Transverse colon (tissue), 4 donors: ENCODE measurements at regions not wholly inside any gene's neighbourhood (a gene's known extent, or its start where the extent isn't known, plus 50 kb on each side); places are given as distances from the start of the nearest gene placed in this dataset.
"Not testable (repeated sequence)": the region's sequence is repeated elsewhere in the genome, so short reads cannot be mapped to it uniquely, and the experiment has no call there.

ENCODE experiments used
- DNase-seq: peaks from one replicate; pipeline ENCODE4 v3.0.0-alpha.2; 2019
- H3K27ac ChIP-seq, 4 donors: fragments of 200-600 bp; sonication (generic); 2 replicates each; pipeline ENCODE4 v1.5.1; 2016 to 2018; ENCODE audit warnings: inconsistent platforms in 4 of 4
- H3K27me3 ChIP-seq: fragments of 200-600 bp; sonication (generic); 2 replicates; pipeline ENCODE4 v1.5.1; 2017; ENCODE audit warnings: inconsistent platforms
- H3K36me3 ChIP-seq, 4 donors: fragments of 200-600 bp; sonication (generic); 2 replicates each; pipeline ENCODE4 v1.5.1; 2017 to 2019; ENCODE audit warnings: inconsistent platforms in 4 of 4
- H3K4me1 ChIP-seq, 4 donors: fragments of 200-600 bp; sonication (generic); 2 replicates each; pipeline ENCODE4 v1.5.1; 2017 to 2020; ENCODE audit warnings: inconsistent platforms in 4 of 4
- H3K4me3 ChIP-seq, 4 donors: fragments of 200-600 bp; sonication (generic); 1 replicate in 1 of 4; 2 replicates in 3 of 4; pipeline versions ENCODE4 v1.5.1 to v1.6.1; 2017 to 2019; ENCODE audit warnings: inconsistent platforms in 4 of 4
- H3K9me3 ChIP-seq, 2 donors: fragments of 200-600 bp; sonication (generic); 2 replicates each; pipeline ENCODE4 v1.5.1; 2017 to 2019; ENCODE audit warnings: inconsistent platforms in 2 of 2
- EP300 ChIP-seq: sonication (generic); formaldehyde crosslinking; IDR thresholded peaks from one replicate; pipeline ENCODE4 v1.6.1; 2017; ENCODE audit warnings: antibody characterized with exemption, low read depth
- POLR2A ChIP-seq: fragments of 450-650 bp; IDR thresholded peaks from one replicate; pipeline ENCODE4 v1.6.1; 2016; ENCODE audit warnings: antibody characterized with exemption, mild to moderate bottlenecking, moderate library complexity
- POLR2AphosphoS5 ChIP-seq, 3 donors: sonication (generic); formaldehyde crosslinking; IDR thresholded peaks; one replicate each; pipeline ENCODE4 v1.6.1; 2016; ENCODE audit warnings: antibody characterized with exemption in 3 of 3
- WGBS, 2 donors: methylation state at CpG; one replicate each; pipeline ENCODE4 v1.1.5; 2018; ENCODE audit warnings: low coverage in 1 of 2; 5-methylcytosine and 5-hydroxymethylcytosine counted together
- in situ Hi-C, 4 donors: fragments of 200-750 bp; cut with MboI; loops; one replicate each; pipeline versions ENCODE4 v1.15.0 to v1.15.1; 2017; ENCODE audit warnings: low sequenced_read_pairs in 3 of 4, low pct_ligation_motif_present in 1 of 4, low pct_unique_long_range_greater_than_20kb in 1 of 4
- intact Hi-C: fragments of 100-400 bp; cut with DNase I; formaldehyde crosslinking; loops from one replicate; pipeline ENCODE4 v1.15.1; 2023; ENCODE audit warnings: low total_unique reads
- TF ChIP-seq, protein P1 (sequence below), 5 experiments: fragments of 200-600 bp in 3 of 5; fragments of 450-650 bp in 2 of 5; sonication (generic) in 3 of 5; IDR thresholded peaks; 1 replicate in 2 of 5; 2 replicates in 3 of 5; pipeline ENCODE4 v1.5.1; 2016 to 2017; ENCODE audit warnings: antibody characterized with exemption in 5 of 5, inconsistent platforms in 3 of 5, mild to moderate bottlenecking in 2 of 5, moderate library complexity in 1 of 5

DNA sequence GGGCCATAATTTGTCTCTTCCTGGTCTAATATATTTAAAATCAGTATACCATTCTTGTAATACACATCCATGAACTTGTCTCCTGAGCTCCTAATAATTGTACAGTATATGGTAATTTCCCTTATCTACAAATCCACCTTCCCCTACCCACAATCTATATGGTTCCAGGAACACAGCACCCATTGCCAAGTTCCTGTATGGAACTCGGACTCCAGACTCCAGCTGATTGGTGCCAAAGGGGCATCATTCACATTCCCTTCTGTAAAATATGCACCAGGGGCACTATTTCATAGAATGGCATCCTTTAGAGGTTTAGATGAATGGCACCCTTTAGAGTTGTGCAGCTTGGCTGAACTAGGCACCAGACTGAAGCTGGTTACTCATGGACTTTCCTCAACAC, 58.8 kb upstream of the ZSWIM5 start:
- no peaks in the 10 kb centered on the region for H3K36me3 ChIP-seq
- H3K9me3 ChIP-seq, result no peaks in the 10 kb centered on the region
- WGBS, 2 donors, result 41% methylated on average over 1 of the region's 1 CpG; no CpG with 5 or more reads in 1 of the 2 donors
- intact Hi-C loops, result no loop called here
- in situ Hi-C loops, result no loop called here
- H3K27ac ChIP-seq, result peak overlapping the region in 3 of 4 donors; percentile 73 to 87 (median 84)
- DNase-seq, result no peak
- H3K27me3 ChIP-seq, result no peaks in the 10 kb centered on the region
- peaks cover 11 to 26% (median 18%) of the 10 kb centered on the region in 4 donors for H3K4me1 ChIP-seq
- TF ChIP-seq POLR2A, result no peak
- TF ChIP-seq EP300, result no peak
- no peak for TF ChIP-seq POLR2AphosphoS5 (IDR thresholded peaks at IDR 0.05)
- TF ChIP-seq, protein P1, sequence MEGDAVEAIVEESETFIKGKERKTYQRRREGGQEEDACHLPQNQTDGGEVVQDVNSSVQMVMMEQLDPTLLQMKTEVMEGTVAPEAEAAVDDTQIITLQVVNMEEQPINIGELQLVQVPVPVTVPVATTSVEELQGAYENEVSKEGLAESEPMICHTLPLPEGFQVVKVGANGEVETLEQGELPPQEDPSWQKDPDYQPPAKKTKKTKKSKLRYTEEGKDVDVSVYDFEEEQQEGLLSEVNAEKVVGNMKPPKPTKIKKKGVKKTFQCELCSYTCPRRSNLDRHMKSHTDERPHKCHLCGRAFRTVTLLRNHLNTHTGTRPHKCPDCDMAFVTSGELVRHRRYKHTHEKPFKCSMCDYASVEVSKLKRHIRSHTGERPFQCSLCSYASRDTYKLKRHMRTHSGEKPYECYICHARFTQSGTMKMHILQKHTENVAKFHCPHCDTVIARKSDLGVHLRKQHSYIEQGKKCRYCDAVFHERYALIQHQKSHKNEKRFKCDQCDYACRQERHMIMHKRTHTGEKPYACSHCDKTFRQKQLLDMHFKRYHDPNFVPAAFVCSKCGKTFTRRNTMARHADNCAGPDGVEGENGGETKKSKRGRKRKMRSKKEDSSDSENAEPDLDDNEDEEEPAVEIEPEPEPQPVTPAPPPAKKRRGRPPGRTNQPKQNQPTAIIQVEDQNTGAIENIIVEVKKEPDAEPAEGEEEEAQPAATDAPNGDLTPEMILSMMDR (IDR thresholded peaks at IDR 0.05), result no peak
- H3K4me3 ChIP-seq, result no peak overlapping the region

DNA sequence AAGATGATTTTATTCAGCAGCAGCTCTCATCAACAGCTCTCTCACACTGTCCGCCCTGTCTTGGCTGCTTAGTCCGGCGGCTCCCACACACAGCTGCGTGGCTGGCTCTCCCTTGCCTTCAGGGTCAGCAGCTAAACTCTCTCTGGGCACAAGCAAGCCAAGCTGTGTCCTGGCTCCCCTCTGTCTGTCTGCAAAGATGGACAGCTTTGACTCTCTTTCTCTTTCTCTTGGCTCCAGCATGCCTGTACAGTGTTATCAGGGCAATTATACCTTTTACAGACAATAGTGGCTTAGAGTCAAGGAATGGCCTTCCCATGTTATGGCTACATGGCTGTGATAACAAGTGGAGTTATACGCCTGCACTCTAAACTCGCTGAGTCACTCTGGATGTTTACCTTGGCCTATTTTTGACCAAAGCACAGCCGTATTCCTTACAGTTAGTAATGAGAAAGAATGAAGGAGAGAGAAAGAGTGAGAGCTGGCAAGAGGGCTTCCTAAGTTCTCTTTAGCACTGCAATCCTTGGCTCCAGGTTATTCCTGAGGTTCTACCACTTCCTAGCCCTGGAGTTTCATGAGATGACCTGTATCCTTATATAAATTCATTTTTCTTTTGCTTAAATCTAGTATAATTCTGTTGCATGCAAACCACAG, 59.9 kb upstream of the ZSWIM5 start:
- TF ChIP-seq POLR2AphosphoS5 (IDR thresholded peaks at IDR 0.05), result peak in 1 of 3 donors; percentile 63
- TF ChIP-seq, protein P1 (IDR thresholded peaks at IDR 0.05), result no peak
- WGBS, 2 donors, result 20 to 37% methylated on average over 2 to 7 of the region's 7 CpGs
- H3K4me1 ChIP-seq, result peaks cover 11 to 26% (median 18%) of the 10 kb centered on the region in 4 donors
- H3K36me3 ChIP-seq, result no peaks in the 10 kb centered on the region
- no peak overlapping the region for H3K4me3 ChIP-seq
- no peaks in the 10 kb centered on the region for H3K27me3 ChIP-seq
- intact Hi-C loops, result no loop called here
- H3K27ac ChIP-seq, result peak overlapping the region; percentile 73 to 87 (median 79)
- in situ Hi-C loops, result no loop called here
- H3K9me3 ChIP-seq, result no peaks in the 10 kb centered on the region
- peak; percentile 45 for DNase-seq

DNA sequence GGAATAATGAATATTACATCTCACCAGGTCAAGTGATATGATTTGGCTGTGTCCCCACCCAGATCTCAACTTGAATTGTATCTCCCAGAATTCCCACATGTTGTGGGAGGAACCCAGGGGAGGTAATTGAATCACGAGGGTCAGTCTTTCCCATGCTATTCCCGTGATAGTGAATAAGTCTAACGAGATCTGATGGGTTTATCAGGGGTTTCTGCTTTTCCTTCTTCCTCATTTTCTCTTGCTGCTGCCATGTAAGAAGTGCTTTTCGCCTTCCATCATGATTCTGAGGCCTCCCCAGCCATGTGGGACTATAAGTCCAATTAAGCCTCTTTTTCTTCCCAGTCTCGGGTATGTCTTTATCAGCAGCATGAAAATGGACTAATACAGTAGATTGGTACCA, 58.4 kb upstream of the HPDL start:
- H3K4me3 ChIP-seq, H3K27me3 ChIP-seq, DNase-seq, intact Hi-C loops, H3K9me3 ChIP-seq, H3K36me3 ChIP-seq, in situ Hi-C loops, H3K27ac ChIP-seq: not testable (repeated sequence)
- H3K4me1 ChIP-seq, result peaks cover 11 to 26% (median 18%) of the 10 kb centered on the region in 4 donors
- 83 to 93% methylated on average over 5 of the region's 5 CpGs for WGBS, 2 donors

DNA sequence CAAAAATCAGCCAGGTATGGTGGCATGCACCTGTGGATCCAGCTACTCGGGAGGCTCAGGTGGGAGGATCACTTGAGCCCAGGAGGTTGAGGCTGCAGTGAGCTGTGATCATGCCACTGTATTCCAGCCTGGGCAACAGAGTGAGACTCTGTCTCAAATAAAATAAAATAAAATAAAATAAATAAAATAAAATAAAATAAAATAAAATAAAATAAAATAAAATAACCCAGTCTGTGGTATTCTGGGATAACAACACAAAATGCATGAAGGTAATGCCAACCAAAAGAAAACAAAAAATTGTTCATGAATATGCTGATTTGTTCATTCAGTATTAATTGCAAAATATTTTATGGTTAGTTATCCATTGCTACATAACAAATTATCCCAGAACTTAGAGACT, 54.4 kb upstream of the HPDL start:
- in situ Hi-C loops, H3K36me3 ChIP-seq, H3K4me3 ChIP-seq, intact Hi-C loops, H3K9me3 ChIP-seq, H3K4me1 ChIP-seq, H3K27ac ChIP-seq, DNase-seq, H3K27me3 ChIP-seq: not testable (repeated sequence)
- WGBS, 2 donors, result 92% methylated on average over 1 of the region's 1 CpG; no CpG with 5 or more reads in 1 of the 2 donors

DNA sequence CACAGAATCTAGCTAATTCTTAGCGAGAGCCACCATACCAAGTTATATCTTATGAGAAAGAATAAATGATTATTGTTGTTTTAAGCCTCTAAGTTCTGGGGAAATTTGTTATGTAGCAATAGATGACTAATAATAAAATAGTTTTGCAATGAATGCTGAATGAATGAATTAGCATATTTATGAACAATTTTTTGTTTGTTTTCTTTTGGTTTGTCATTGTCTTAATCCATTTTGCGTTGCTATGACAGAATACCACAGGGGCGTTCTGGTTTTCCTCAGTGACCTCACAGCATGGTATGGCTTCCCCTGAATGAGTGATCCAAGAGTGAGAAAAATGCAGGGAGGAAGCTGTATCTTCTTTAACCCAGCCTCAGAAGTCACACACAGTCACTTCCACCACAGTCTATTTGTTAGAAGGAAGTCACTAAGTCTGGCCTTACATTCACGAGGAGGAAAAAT, 53.8 kb upstream of the HPDL start:
- in situ Hi-C loops (no loop called here), intact Hi-C loops (no loop called here)
- Histone ChIP-seq H3K36me3 (no peaks in the 10 kb centered on the region), H3K9me3 (no peaks in the 10 kb centered on the region), H3K27ac (no peak overlapping the region), H3K4me1 (no peaks in the 10 kb centered on the region), H3K4me3 (no peak overlapping the region), H3K27me3 (no peaks in the 10 kb centered on the region)
- TF ChIP-seq, protein P1 (IDR thresholded peaks at IDR 0.05), result no peak
- TF ChIP-seq POLR2A (no peak), EP300 (no peak), POLR2AphosphoS5 (IDR thresholded peaks at IDR 0.05) (no peak)
- WGBS, 2 donors, result 88 to 89% methylated on average over 3 to 4 of the region's 4 CpGs
- no peak for DNase-seq
